ENCODE measurements at regions not wholly inside any gene's neighbourhood (a gene's known extent, or its start where the extent isn't known, plus 50 kb on each side); places are given as distances from the start of the nearest gene placed in this dataset.
"Not testable (repeated sequence)": the region's sequence is repeated elsewhere in the genome, so short reads cannot be mapped to it uniquely, and the experiment has no call there.

- DNase-seq = no peak
Measured at GRCh38 chr4:126961661-126962060, 671.1 kb upstream of the INTU start.

GRCh38 chr4:126965877-126966276 is 666.9 kb upstream of the INTU start:
- no peak for DNase-seq

DNA sequence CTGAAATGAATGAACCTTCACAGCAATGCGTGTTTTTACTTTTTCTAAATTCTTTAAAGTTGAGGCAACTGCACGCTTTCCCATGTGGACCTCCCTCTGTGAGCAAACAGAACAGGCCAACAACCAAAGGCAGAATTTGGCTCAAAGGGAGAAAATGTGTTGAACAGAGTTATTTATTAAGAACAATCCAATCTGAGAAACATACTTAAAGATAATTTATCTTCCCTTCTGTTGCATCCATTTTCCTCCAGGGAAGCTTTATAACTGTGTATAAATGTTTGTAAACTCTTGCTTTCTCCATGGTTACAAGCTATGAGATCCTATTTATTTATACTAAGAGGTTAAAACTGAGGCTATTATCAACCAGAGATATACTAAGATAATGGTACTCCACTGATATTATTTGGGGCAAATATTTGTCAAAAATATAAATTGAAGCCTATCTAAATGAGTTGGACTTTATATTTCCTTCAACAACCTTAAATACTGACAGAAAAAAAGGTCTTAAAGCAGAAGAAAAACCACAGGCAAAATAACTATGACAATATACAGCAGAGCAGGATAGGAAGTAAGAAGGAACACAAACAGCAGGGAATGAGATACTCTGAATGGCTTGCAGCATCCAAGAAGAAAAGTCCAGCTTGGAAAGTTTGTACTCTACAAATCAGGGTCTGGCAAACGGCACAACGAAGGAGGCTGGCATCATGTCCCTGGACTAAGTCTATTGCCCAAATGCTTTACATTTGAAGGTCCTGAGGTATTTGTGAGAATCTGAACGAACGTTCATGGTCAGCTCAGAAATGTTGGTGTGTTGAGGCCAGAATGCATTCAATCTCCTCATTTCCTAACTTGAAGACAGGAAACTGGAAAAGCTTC is 663.2 kb upstream of the INTU start:
- DNase-seq = no peak

GRCh38 chr4:126973201-126973600 is 659.6 kb upstream of the INTU start:
- no peak for DNase-seq

DNA sequence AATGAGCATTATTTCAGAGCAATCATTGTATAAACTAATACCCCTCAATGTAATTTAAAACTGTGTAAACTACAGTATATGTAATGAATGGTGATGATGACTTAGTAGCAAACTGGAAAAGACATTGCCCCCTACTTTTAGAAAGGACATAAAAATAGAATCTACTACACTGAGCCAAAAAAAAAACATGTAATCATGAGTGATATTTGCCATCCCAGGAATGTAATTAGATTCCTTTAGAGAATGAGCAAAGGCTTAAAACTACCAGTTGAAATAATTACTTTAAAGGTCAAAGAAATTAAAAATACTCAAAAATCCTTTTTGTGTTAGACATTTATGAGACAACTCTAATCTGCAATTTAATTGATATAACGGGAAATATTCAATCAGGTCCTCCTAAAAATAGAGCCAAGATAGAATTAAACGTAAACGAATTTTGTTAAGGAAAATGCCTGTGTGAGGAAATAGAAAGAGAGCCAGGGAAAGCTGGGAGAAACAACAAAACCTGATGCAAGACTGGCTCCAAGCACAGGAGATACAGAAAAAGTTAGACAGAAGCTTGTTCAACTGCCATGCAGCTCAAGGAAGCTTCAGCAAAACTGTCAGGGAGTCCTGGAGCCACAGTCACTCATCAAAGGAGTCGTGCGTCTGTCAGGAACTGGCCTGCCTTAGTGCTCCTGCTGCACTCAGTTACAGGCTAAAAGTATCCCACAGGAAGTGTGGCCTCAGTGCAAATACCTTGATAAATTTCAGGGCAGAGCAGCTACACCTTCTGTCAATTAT is 655.7 kb upstream of the INTU start:
- DNase-seq = no peak

GRCh38 chr4:126986005-126986404 is 646.8 kb upstream of the INTU start:
- DNase-seq = no peak

GRCh38 chr4:126986828-126987227 is 645.9 kb upstream of the INTU start:
- no peak for DNase-seq

DNA sequence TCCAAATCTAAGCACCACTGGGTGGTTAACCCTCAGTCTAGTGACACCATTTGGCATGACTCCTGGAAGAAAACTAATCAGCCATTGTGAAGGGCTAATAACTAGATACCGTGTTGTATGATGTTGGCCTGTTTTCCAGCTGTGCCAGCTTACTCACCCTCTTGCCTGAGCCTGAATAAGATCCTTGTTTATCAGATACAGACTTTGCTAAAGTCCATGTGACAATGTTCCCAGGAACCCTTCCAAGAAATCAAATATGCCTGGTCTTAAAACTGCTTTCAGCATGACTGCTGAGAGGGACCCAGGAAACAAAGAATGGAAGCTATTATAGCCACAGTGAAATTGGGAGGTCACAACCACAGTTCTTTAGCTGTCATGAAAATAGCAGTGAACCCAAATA is 640.8 kb upstream of the INTU start:
- no peak for DNase-seq

- DNase-seq = no peak
Measured at GRCh38 chr4:126992910-126993309, 639.8 kb upstream of the INTU start.

DNA sequence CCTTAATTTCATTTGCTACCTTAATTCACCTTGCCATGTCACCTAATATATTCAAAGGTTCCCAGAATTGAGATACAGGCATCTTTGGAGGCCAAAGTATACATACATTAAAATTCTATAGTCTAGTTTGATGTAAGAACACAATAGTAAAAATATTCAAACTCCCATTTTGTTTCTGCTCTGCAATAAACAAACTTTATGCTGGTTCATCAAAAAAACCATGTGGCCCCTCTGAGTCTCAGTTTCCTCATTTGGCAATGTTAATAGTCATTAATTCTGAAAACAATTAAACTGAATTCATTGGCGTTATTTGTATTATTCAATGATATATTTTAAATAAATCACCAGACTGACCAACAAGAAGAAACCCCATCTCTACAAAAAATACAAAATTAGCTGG is 639.4 kb upstream of the INTU start:
- no peak for DNase-seq

DNA sequence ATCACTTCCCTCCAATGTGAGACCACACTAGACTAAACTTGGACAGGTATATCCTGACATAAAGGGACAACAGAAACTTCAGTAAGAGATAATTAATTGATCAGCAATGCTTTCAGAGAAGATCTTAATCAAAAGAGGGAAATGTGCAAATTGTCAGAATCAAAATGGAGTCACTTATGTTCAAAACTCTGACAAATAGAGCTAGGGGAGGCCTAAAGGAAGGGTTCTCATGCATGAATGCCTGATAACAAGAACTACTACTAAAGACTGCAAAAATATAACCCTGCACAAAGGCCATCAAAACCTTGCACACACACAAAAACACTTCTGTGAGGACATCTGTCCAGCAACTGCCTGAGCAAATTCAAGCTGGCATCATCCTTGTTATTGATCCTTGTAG is 637.5 kb upstream of the INTU start:
- DNase-seq = no peak

DNA sequence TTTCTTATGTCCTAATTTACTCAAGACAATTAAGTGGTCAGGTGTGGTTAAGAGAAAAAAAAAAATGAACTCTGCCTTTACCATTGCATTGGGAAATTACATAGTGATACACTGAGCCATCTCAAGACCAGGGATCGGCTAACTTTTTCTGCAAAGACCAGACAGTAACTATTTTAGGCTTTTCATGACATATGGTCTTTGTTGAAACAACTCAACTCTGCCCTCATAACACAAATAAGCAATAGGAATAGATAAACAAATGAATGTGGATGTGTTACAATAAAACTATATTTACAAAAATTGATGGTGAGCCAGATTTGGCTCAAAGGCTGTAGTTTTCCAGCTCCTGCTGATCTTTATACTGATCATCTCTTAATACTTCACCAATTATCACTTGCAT is 632.6 kb upstream of the INTU start:
- DNase-seq = no peak

DNA sequence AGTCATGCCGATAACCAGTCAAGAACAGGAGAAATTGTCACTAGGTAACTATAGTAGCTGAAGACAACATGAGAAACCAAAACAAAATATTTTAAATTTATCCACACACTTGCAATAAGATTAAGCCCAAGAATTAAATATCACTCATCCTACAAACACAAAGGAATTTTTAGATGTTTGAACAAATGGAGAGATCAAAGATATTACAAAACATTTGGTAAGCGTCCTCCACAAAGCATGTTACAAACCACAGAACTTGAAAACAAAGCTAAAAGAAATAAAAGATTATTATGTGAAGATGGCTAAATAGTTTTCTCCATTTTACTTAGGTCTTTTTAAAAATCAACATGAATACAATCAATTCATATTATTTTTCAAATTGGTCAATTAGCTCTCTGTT is 631.9 kb upstream of the INTU start:
- no peak for DNase-seq

DNA sequence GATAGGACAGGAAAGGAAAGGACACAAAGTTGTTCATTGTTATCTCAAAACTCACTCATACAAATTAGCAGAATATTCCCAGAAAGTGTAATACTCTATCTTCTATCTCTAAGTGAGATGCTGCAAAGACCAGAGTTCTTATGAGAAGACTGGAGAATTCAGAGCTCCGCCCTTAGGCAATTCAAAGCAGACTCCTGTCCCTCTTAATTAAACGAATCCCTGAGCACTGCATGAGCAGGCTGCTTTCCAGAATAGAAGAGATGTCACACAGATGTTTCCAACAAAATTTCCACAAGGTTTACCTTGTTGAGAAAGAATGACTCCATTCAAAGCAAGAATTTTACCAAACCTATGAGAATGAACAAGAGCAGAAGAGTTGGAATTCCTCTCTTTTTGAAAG is 630.8 kb upstream of the INTU start:
- no peak for DNase-seq

GRCh38 chr4:127006446-127006877 is 626.3 kb upstream of the INTU start:
- DNase-seq = no peak

GRCh38 chr4:127007305-127007704 is 625.5 kb upstream of the INTU start:
- no peak for DNase-seq

GRCh38 chr4:127012549-127012948 is 620.2 kb upstream of the INTU start:
- no peak for DNase-seq

DNA sequence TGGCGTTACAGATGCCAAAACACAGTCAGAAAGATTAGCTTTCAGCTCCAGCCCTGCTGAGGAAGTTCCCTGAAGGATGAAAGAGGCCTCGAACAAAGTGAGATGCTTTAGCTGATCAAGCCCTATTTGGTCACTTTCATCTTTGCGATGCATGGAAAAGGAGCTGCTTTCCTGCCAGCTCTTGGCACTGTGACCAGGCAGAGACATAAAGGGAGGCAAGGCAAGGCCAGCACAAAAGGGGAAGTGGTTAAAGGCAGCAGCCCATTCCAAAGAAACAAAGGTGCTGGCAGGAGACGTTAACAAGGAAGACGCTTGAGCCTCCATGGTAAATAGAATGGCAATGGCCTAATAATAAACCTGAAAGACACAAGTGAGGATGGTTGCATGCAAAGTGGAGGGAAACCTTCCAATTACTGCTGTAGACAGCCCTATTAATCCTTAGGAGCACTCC is 617.1 kb upstream of the INTU start:
- no peak for DNase-seq

DNA sequence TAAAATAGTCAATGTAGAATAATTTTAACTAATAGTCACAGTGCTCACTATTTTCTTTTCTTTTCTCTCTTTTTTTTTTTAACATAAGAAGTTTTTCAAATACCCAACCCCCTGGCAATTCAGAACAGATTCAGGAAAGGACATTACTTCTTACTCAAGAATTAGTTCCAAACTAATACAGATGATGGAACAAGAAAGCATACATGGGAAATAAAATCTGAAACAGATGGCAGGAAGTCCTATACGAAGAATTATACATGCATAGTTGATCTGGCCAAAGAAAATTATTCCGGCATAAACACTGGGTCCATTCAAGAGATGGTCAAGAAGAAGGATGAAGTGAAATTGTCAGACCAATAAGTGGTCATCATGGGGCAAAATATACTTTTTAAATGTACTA is 614.4 kb upstream of the INTU start:
- DNase-seq = no peak

GRCh38 chr4:127020831-127021230 is 611.9 kb upstream of the INTU start:
- not testable (repeated sequence) for DNase-seq

GRCh38 chr4:127036296-127036695 is 596.5 kb upstream of the INTU start:
- no peak for DNase-seq

DNA sequence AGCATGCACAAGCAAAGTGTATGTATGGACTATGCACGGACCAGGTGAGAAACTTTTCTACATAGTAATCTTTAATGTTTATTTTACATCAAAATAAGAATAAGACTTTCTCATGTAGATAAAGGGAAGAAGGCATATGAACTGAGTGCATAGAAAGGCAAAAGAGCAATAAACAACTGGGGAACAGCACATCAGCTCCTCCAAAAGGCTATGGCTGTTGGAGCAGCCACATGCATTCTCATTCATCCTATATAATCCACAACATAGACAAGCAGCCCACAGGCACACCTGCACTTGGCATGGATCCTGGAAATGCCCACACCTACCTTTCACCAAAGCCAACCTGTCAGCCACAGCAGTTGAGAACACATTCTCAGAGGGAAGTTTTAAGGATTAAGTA is 586.9 kb upstream of the INTU start:
- no peak for DNase-seq

DNA sequence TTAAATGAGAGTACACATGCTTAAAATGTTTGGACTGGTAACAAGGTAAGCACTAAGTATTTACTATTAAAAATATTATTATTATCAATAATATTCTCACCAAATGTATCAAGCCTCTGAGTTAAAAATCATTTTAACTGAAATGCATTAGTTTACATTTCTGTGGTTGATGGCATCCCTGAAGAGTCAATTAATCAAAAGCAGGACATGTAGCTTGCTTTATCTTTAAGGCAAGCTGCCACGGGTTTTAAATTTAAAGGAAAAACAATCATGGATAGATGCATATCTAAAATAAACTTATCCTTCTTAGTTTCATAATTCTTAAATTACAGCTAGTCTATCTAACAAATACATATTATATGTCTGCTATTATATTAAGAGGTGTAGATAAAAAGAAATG is 584.8 kb upstream of the INTU start:
- DNase-seq = no peak

- DNase-seq = no peak
Measured at GRCh38 chr4:127048376-127049044, 584.2 kb upstream of the INTU start.

Data from AML-193 (cell line).